ENCODE measurements at regions not wholly inside any gene's neighbourhood (a gene's known extent, or its start where the extent isn't known, plus 50 kb on each side); places are given as distances from the start of the nearest gene placed in this dataset.

DNA sequence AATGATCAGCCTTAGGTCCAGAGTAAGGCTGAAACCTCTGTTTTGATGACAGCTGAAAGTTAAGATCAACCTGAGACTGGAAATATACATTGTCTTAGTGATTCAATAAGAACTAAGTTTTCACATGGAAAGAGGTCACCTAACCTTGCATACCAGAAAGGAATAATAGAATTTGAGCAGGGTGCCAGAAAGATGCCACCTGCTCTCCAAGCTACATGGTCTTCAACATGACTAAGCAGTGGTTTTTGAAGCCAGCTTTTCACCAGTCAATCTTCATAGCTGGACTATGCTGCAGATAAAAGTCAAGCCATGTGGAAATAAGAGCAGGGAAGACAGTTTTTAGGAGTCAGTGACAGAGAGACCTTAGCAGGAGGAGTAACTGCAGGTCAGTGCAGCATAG, 589.4 kb upstream of the SYT4 start:
- no peak for TF ChIP-seq POU6F1 (CRISPR knock-in tag; IDR thresholded peaks at IDR 0.05; ENCODE audit: borderline replicate concordance, low read depth)
- no peak for TF ChIP-seq ZNF8 (CRISPR knock-in tag; IDR thresholded peaks at IDR 0.05)
- no peak for TF ChIP-seq SNAI2 (CRISPR knock-in tag; IDR thresholded peaks at IDR 0.05)
- no peak for TF ChIP-seq ZFP3 (CRISPR knock-in tag; IDR thresholded peaks at IDR 0.05)
- no peak for TF ChIP-seq ARNTL (CRISPR knock-in tag; IDR thresholded peaks at IDR 0.05; ENCODE audit: borderline replicate concordance, low read depth)
- no peak for TF ChIP-seq CSRNP3 (CRISPR knock-in tag; IDR thresholded peaks at IDR 0.05)
- TF ChIP-seq ISL1 (CRISPR knock-in tag; IDR thresholded peaks at IDR 0.05) = no peak
- no peak for TF ChIP-seq ZNF70 (CRISPR knock-in tag; IDR thresholded peaks at IDR 0.05)
- TF ChIP-seq TSHZ2 (CRISPR knock-in tag; IDR thresholded peaks at IDR 0.05) = no peak
- no peak for TF ChIP-seq OSR1 (CRISPR knock-in tag; IDR thresholded peaks at IDR 0.05)
- no peak for TF ChIP-seq GLIS3 (CRISPR knock-in tag; IDR thresholded peaks at IDR 0.05)
- TF ChIP-seq CSDC2 (CRISPR knock-in tag; IDR thresholded peaks at IDR 0.05) = no peak
- no peak for TF ChIP-seq ESRRG (CRISPR knock-in tag; IDR thresholded peaks at IDR 0.05)
- no peak for TF ChIP-seq ZNF565 (CRISPR knock-in tag; conservative IDR thresholded peaks at IDR 0.05; ENCODE audit: low read depth)
- no peak for TF ChIP-seq ZFP30 (CRISPR knock-in tag; IDR thresholded peaks at IDR 0.05)
- TF ChIP-seq TCF4 (CRISPR knock-in tag; IDR thresholded peaks at IDR 0.05; ENCODE audit: borderline replicate concordance) = no peak
- no peak for TF ChIP-seq PPARA (CRISPR knock-in tag; IDR thresholded peaks at IDR 0.05; ENCODE audit: borderline replicate concordance)
- TF ChIP-seq, protein P1, sequence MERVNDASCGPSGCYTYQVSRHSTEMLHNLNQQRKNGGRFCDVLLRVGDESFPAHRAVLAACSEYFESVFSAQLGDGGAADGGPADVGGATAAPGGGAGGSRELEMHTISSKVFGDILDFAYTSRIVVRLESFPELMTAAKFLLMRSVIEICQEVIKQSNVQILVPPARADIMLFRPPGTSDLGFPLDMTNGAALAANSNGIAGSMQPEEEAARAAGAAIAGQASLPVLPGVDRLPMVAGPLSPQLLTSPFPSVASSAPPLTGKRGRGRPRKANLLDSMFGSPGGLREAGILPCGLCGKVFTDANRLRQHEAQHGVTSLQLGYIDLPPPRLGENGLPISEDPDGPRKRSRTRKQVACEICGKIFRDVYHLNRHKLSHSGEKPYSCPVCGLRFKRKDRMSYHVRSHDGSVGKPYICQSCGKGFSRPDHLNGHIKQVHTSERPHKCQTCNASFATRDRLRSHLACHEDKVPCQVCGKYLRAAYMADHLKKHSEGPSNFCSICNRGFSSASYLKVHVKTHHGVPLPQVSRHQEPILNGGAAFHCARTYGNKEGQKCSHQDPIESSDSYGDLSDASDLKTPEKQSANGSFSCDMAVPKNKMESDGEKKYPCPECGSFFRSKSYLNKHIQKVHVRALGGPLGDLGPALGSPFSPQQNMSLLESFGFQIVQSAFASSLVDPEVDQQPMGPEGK (CRISPR knock-in tag; IDR thresholded peaks at IDR 0.05; ENCODE audit: borderline replicate concordance) = no peak
- TF ChIP-seq TOX (CRISPR knock-in tag; IDR thresholded peaks at IDR 0.05; ENCODE audit: borderline replicate concordance) = no peak
- ATAC-seq = no peak

DNA sequence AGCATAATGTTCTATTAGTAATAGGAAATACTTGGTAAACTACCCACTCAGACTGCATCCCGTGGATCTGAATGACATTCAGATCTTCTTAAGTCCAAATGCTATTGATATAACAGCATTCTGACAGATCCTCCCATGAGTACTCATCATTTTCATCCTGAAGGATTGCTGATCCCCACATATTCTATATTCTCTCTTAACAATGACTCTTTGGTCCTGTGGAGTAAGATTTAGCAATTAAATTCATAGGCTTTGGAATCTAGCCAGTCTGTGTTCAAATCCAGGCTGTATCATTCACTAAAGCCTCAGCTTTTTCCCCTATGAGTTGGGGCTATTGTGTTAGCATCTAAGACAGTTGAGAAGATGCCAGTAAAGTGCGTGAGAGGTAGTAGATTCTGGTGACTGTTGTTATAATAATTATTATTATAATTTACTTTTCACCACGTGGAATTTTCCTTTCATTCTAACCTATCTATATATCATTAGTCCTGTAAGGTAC, 591.3 kb upstream of the SYT4 start:
- TF ChIP-seq ZFP3 (CRISPR knock-in tag; IDR thresholded peaks at IDR 0.05) (no peak), TSHZ2 (CRISPR knock-in tag; IDR thresholded peaks at IDR 0.05) (no peak), ZC3H10 (CRISPR knock-in tag; IDR thresholded peaks at IDR 0.05) (no peak), CSDC2 (CRISPR knock-in tag; IDR thresholded peaks at IDR 0.05) (no peak)
- TF ChIP-seq, protein P1 (CRISPR knock-in tag; IDR thresholded peaks at IDR 0.05; ENCODE audit: borderline replicate concordance) = no peak
- ATAC-seq = no peak

Measured in SK-N-SH treated with all-trans-retinoic acid at 6 μM for 48 hours (cell line).